CD14-positive monocyte (primary cell): ENCODE measurements at regions not wholly inside any gene's neighbourhood (a gene's known extent, or its start where the extent isn't known, plus 50 kb on each side); places are given as distances from the start of the nearest gene placed in this dataset.

Experiments
- DNase-seq, 3 donors: peaks; one replicate each; pipeline ENCODE4 v3.0.0-alpha.2; 2011 to 2022
- H2AFZ ChIP-seq: 2 replicates; pipeline ENCODE4 v1.6.0; 2012; ENCODE audit warnings: mild to moderate bottlenecking, low read depth, low read length, inconsistent platforms; ENCODE audit not compliant: insufficient read depth, poor library complexity, severe bottlenecking
- H3K27ac ChIP-seq, 2 donors: 1 replicate in 1 of 2; 2 replicates in 1 of 2; pipeline ENCODE4 v1.5.1; 2012 to 2013; ENCODE audit warnings: low read length in 2 of 2, control low read depth in 1 of 2, inconsistent platforms in 1 of 2, low read depth in 1 of 2, mild to moderate bottlenecking in 1 of 2
- H3K27me3 ChIP-seq, 2 donors: one replicate each; pipeline versions ENCODE4 v1.6.0 to v1.6.1; 2011 to 2013; ENCODE audit warnings: low read length in 2 of 2; ENCODE audit not compliant: control insufficient read depth in 2 of 2, insufficient read depth in 2 of 2
- H3K36me3 ChIP-seq, 2 donors: replicated peaks in 1 of 2; 1 replicate in 1 of 2; 2 replicates in 1 of 2; pipeline versions ENCODE4 v1.5.1 to v1.6.1; 2012 to 2013; ENCODE audit warnings: low read length in 2 of 2, control low read depth in 1 of 2, inconsistent platforms in 1 of 2, mild to moderate bottlenecking in 1 of 2; ENCODE audit not compliant: insufficient read depth in 2 of 2, control insufficient read depth in 1 of 2
- H3K4me1 ChIP-seq, 2 donors: 1 replicate in 1 of 2; 2 replicates in 1 of 2; pipeline versions ENCODE4 v1.5.1 to v1.6.1; 2012 to 2013; ENCODE audit warnings: low read length in 2 of 2, control low read depth in 1 of 2, inconsistent platforms in 1 of 2, mild to moderate bottlenecking in 1 of 2, moderate library complexity in 1 of 2; ENCODE audit not compliant: insufficient read depth in 2 of 2, control insufficient read depth in 1 of 2
- H3K4me2 ChIP-seq: replicated peaks from 2 replicates; pipeline ENCODE3; 2012; ENCODE audit warnings: low read length, moderate library complexity, mild to moderate bottlenecking; ENCODE audit not compliant: poor library complexity, severe bottlenecking; ENCODE audit errors: extremely low read depth
- H3K4me3 ChIP-seq, 3 experiments: fragments of 200-600 bp in 1 of 3; sonication (generic) in 1 of 3; replicated peaks in 1 of 3; 1 replicate in 2 of 3; 2 replicates in 1 of 3; pipeline ENCODE4 v1.5.1; 2011 to 2013; ENCODE audit warnings: low read length in 3 of 3, mild to moderate bottlenecking in 3 of 3, control low read depth in 2 of 3, low read depth in 2 of 3, inconsistent platforms in 1 of 3, moderate library complexity in 1 of 3
- H3K79me2 ChIP-seq: 2 replicates; pipeline ENCODE4 v1.6.0; 2012; ENCODE audit warnings: mild to moderate bottlenecking, control low read depth, inconsistent platforms, low read length, moderate library complexity; ENCODE audit not compliant: insufficient read depth
- H3K9ac ChIP-seq: 2 replicates; pipeline ENCODE4 v1.6.0; 2017; ENCODE audit warnings: low read length, mild to moderate bottlenecking; ENCODE audit not compliant: insufficient read depth, poor library complexity, severe bottlenecking
- H3K9me3 ChIP-seq, 2 donors: replicated peaks in 1 of 2; 1 replicate in 1 of 2; 2 replicates in 1 of 2; pipeline versions ENCODE4 v1.5.1 to v1.6.1; 2012 to 2013; ENCODE audit warnings: low read length in 2 of 2, control low read depth in 1 of 2; ENCODE audit not compliant: control insufficient read depth in 1 of 2, insufficient read depth in 1 of 2
- H4K20me1 ChIP-seq: 2 replicates; pipeline ENCODE4 v1.6.0; 2012; ENCODE audit warnings: mild to moderate bottlenecking, low read length, control low read depth, moderate library complexity; ENCODE audit not compliant: insufficient read depth
- H3K27ac Mint-ChIP-seq, 7 donors: one replicate each; pipeline ENCODE4 v1.8.0; 2020; ENCODE audit warnings: mild to moderate bottlenecking in 7 of 7, mixed read lengths in 7 of 7, moderate library complexity in 6 of 7, inconsistent platforms in 2 of 7
- H3K27me3 Mint-ChIP-seq, 3 donors: one replicate each; pipeline ENCODE4 v1.8.0; 2021 to 2022; ENCODE audit warnings: low read depth in 3 of 3, mild to moderate bottlenecking in 3 of 3, mixed read lengths in 3 of 3, moderate library complexity in 3 of 3, inconsistent platforms in 1 of 3
- H3K36me3 Mint-ChIP-seq, 2 donors: one replicate each; pipeline ENCODE4 v1.8.0; 2020; ENCODE audit warnings: mixed read lengths in 2 of 2, inconsistent platforms in 1 of 2, mild to moderate bottlenecking in 1 of 2
- H3K4me1 Mint-ChIP-seq: one replicate; pipeline ENCODE4 v1.8.0; 2020; ENCODE audit warnings: mild to moderate bottlenecking, mixed read lengths
- H3K4me3 Mint-ChIP-seq, 2 donors: one replicate each; pipeline ENCODE4 v1.8.0; 2020; ENCODE audit warnings: mild to moderate bottlenecking in 2 of 2, mixed read lengths in 2 of 2, moderate library complexity in 1 of 2
- H3K9me3 Mint-ChIP-seq, 7 donors: one replicate each; pipeline ENCODE4 v1.8.0; 2020 to 2022; ENCODE audit warnings: mixed read lengths in 7 of 7, mild to moderate bottlenecking in 6 of 7, moderate library complexity in 6 of 7, inconsistent platforms in 2 of 7
- WGBS: methylation state at CpG from one replicate; pipeline ENCODE4 v1.1.5; 2013; ENCODE audit warnings: missing lambda C conversion rate; ENCODE audit not compliant: insufficient coverage; 5-methylcytosine and 5-hydroxymethylcytosine counted together
- intact Hi-C, 2 donors: fragments of 100-400 bp; cut with micrococcal nuclease; formaldehyde crosslinking; loops; one replicate each; pipeline versions ENCODE4 v1.15.0 to v1.15.1; 2023
- TF ChIP-seq, protein P1 (sequence below): fragments of 200-600 bp; IDR thresholded peaks from one replicate; pipeline ENCODE4 v1.8.0; 2022; ENCODE audit warnings: antibody characterized with exemption, mild to moderate bottlenecking

DNA sequence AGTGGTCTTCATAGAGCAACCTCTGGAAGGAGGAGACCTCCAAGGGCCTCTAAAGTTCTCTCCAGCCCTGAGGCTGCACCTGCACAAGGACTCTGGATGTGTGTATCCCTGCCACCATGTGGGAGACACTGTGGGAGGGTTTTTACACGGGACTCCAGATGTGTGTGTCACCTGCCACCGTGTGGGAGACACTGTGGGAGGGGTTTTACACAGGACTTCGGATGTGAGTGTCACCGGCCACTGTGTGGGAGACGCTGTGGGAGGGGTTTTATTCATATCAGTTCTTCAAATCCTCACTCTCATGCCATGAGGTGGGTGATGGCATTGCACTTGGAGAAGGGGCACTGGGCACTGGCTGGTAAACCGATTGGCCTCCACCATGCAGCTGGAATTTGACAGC is 90.2 kb upstream of the SSTR4 start:
- no peaks in the 10 kb centered on the region for H3K9me3 Mint-ChIP-seq
- Histone ChIP-seq H3K9me3 (no peaks in the 10 kb centered on the region), H3K4me1 (no peaks in the 10 kb centered on the region), H4K20me1 (no peaks in the 10 kb centered on the region), H3K4me3 (no peak overlapping the region), H3K79me2 (no peaks in the 10 kb centered on the region), H3K36me3 (no peaks in the 10 kb centered on the region), H2AFZ (no peak overlapping the region), H3K4me2 (no peak overlapping the region), H3K27ac (no peak overlapping the region), H3K9ac (no peak overlapping the region), H3K27me3 (peaks cover 4 to 5% of the 10 kb centered on the region in 2 donors)
- TF ChIP-seq, protein P1, sequence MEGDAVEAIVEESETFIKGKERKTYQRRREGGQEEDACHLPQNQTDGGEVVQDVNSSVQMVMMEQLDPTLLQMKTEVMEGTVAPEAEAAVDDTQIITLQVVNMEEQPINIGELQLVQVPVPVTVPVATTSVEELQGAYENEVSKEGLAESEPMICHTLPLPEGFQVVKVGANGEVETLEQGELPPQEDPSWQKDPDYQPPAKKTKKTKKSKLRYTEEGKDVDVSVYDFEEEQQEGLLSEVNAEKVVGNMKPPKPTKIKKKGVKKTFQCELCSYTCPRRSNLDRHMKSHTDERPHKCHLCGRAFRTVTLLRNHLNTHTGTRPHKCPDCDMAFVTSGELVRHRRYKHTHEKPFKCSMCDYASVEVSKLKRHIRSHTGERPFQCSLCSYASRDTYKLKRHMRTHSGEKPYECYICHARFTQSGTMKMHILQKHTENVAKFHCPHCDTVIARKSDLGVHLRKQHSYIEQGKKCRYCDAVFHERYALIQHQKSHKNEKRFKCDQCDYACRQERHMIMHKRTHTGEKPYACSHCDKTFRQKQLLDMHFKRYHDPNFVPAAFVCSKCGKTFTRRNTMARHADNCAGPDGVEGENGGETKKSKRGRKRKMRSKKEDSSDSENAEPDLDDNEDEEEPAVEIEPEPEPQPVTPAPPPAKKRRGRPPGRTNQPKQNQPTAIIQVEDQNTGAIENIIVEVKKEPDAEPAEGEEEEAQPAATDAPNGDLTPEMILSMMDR: no peak
- H3K27ac Mint-ChIP-seq: no peak overlapping the region
- H3K4me3 Mint-ChIP-seq: no peak overlapping the region
- H3K4me1 Mint-ChIP-seq: no peaks in the 10 kb centered on the region
- no peaks in the 10 kb centered on the region for H3K36me3 Mint-ChIP-seq
- H3K27me3 Mint-ChIP-seq: peaks cover 0 to 13% (median 9%) of the 10 kb centered on the region in 3 donors
- intact Hi-C loops: no loop called here
- WGBS: 90% methylated on average over 3 of the region's 6 CpGs
- DNase-seq: no peak

DNA sequence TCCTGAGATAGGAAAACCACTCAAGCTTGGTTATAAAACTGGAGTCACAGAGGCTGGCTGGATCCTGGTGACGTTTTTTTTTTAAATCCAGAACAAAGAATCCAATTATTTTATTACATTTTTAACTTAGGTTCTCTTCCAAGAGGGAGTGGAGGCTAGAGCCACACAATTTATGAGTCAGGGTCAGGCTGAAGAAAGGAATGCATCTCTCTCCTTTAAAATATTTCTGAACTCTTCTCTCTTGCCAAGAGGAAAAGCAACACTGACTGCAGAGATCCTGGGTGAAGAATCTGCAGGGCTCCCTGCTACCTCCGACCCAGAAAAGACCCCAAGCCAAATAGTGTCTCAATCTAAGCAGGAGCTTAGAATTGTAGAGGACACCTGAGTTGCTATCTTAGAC is 88.5 kb upstream of the SSTR4 start:
- Histone ChIP-seq H3K79me2 (no peaks in the 10 kb centered on the region), H3K36me3 (no peaks in the 10 kb centered on the region), H3K4me2 (no peak overlapping the region), H4K20me1 (no peaks in the 10 kb centered on the region), H3K27me3 (peaks cover 4 to 5% of the 10 kb centered on the region in 2 donors), H3K9me3 (no peaks in the 10 kb centered on the region), H3K4me1 (no peaks in the 10 kb centered on the region), H3K9ac (no peak overlapping the region), H3K4me3 (no peak overlapping the region), H3K27ac (no peak overlapping the region), H2AFZ (no peak overlapping the region)
- DNase-seq: no peak
- TF ChIP-seq, protein P1: no peak
- Mint-ChIP-seq H3K36me3 (no peaks in the 10 kb centered on the region), H3K27me3 (peaks cover 2 to 10% (median 5%) of the 10 kb centered on the region in 3 donors), H3K4me3 (no peak overlapping the region), H3K9me3 (no peaks in the 10 kb centered on the region), H3K4me1 (no peaks in the 10 kb centered on the region), H3K27ac (no peak overlapping the region)
- 80% methylated on average over 1 of the region's 2 CpGs for WGBS
- intact Hi-C loops: no loop called here
